ENCODE measurements at regions not wholly inside any gene's neighbourhood (a gene's known extent, or its start where the extent isn't known, plus 50 kb on each side); places are given as distances from the start of the nearest gene placed in this dataset.

DNA sequence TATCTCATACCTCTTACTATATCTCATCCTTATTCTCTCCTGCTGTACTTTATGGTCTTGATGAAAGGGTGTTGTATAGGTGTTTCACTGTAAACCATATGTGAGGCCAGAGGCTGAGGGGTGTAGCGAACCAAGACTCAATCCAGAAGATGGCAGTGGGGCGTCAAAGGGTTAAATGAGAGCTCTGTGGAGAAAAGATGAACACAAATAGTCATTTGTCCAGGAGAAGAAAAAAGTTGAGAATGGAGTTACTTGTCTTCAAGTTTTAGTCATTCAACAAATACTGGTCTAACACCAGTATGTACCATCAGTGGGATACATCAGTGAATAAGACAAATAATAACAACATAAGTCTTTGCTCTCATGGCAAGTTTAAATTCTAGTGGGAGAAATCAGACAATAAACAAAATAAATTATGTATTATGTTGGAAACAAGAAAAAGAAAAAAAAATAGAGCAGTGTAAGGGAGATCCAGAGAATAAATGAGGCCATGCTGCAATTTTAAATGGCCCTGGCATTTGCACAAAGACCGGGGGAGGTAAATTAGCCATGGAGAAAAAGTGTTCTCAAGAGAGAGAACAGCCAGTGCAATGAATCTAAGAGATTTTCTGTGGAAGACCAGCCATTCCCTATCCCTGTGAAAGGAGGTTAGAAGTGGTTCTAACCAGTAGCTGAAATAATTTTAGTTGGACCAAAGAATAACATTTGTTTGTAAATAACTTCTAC, 77.0 kb upstream of the UMPS start:
- H3K27ac ChIP-seq (ENCODE audit: low read depth, low read length), result no peak overlapping the region
- H3K27me3 ChIP-seq (ENCODE audit: insufficient read depth, low read length), result peaks cover 13% of the 10 kb centered on the region
- TF ChIP-seq, protein P1, sequence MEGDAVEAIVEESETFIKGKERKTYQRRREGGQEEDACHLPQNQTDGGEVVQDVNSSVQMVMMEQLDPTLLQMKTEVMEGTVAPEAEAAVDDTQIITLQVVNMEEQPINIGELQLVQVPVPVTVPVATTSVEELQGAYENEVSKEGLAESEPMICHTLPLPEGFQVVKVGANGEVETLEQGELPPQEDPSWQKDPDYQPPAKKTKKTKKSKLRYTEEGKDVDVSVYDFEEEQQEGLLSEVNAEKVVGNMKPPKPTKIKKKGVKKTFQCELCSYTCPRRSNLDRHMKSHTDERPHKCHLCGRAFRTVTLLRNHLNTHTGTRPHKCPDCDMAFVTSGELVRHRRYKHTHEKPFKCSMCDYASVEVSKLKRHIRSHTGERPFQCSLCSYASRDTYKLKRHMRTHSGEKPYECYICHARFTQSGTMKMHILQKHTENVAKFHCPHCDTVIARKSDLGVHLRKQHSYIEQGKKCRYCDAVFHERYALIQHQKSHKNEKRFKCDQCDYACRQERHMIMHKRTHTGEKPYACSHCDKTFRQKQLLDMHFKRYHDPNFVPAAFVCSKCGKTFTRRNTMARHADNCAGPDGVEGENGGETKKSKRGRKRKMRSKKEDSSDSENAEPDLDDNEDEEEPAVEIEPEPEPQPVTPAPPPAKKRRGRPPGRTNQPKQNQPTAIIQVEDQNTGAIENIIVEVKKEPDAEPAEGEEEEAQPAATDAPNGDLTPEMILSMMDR (IDR thresholded peaks at IDR 0.05; ENCODE audit: extremely low read depth, low read depth, low read length), result no peak
- no peaks in the 10 kb centered on the region for H3K4me1 ChIP-seq (ENCODE audit: insufficient read depth, low read length)
- H3K4me3 ChIP-seq (ENCODE audit: insufficient read depth, low read length), result no peak overlapping the region
- H4K20me1 ChIP-seq (ENCODE audit: insufficient read depth, low read length), result no peaks in the 10 kb centered on the region
- H3K4me2 ChIP-seq (ENCODE audit: insufficient read depth, low read length), result no peak overlapping the region
- no peak for DNase-seq (ENCODE audit: insufficient read length, low spot score, missing footprints)
- no peaks in the 10 kb centered on the region for H3K36me3 ChIP-seq (ENCODE audit: insufficient read depth, low read length)
- H2AFZ ChIP-seq (ENCODE audit: low read length), result no peak overlapping the region
- no peaks in the 10 kb centered on the region for H3K79me2 ChIP-seq (ENCODE audit: insufficient read depth, low read length)
- H3K9me3 ChIP-seq (ENCODE audit: low read depth, low read length), result no peaks in the 10 kb centered on the region

DNA sequence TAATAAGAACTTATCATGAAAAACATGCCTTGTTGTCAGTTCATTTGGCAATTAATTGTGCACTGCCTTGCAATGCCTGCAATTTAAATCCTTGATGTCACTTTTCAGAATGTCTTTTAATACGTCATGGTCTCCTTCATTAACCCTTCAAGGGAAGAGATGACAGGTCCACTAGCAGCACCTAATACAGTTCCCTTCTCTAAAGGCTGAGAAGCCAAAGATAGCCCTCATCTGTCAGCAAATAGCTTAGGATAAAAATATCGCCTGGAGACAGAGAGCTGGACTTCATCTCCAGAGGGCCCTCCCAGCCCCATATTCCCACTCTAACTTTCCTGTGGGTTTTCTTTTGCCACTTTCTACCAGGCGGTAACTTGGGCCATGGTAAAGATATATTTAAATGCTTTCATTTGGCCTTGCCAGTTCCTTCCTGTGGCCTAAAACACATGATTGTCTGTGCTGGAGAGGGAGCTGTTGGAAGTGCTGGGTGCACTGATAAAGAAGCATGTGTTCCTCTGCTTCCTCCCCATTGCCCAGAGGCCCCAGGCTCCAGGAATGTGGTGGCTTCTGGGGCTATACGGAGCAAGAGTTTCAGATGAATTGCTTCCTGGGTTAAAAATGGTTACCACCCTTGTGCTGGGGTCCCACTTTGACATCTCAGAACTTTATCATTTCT, 76.3 kb upstream of the UMPS start:
- Histone ChIP-seq H3K36me3 (ENCODE audit: insufficient read depth, low read length) (no peaks in the 10 kb centered on the region), H2AFZ (ENCODE audit: low read length) (no peak overlapping the region), H3K9me3 (ENCODE audit: low read depth, low read length) (no peaks in the 10 kb centered on the region), H3K79me2 (ENCODE audit: insufficient read depth, low read length) (no peaks in the 10 kb centered on the region), H3K4me2 (ENCODE audit: insufficient read depth, low read length) (no peak overlapping the region), H4K20me1 (ENCODE audit: insufficient read depth, low read length) (no peaks in the 10 kb centered on the region), H3K27ac (ENCODE audit: low read depth, low read length) (no peak overlapping the region), H3K27me3 (ENCODE audit: insufficient read depth, low read length) (peaks cover 13% of the 10 kb centered on the region), H3K4me1 (ENCODE audit: insufficient read depth, low read length) (no peaks in the 10 kb centered on the region), H3K4me3 (ENCODE audit: insufficient read depth, low read length) (no peak overlapping the region)
- TF ChIP-seq, protein P1 (IDR thresholded peaks at IDR 0.05; ENCODE audit: extremely low read depth, low read depth, low read length), result no peak
- no peak for DNase-seq (ENCODE audit: insufficient read length, low spot score, missing footprints)

DNA sequence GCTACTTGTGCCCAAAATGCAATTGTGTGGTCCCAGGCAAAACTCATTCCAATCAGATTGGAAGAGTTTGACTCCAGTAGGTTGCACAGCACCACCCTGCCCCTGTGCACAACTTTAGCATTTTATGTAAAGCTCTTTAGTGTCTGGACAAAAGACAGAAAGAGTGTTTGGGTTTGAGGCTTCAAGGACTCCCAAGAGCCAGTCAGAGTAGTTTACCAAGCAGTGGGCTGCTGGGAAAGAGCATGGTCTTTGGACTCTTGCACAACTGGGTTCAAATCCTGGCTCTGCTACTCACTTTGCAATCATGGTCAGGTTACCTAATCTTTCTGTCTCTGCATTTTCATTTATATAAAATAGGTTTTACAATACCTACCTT, 75.8 kb upstream of the UMPS start:
- Histone ChIP-seq H3K27me3 (ENCODE audit: insufficient read depth, low read length) (peaks cover 13% of the 10 kb centered on the region), H3K9me3 (ENCODE audit: low read depth, low read length) (no peaks in the 10 kb centered on the region), H3K4me3 (ENCODE audit: insufficient read depth, low read length) (no peak overlapping the region), H3K27ac (ENCODE audit: low read depth, low read length) (no peak overlapping the region), H3K36me3 (ENCODE audit: insufficient read depth, low read length) (no peaks in the 10 kb centered on the region), H3K4me1 (ENCODE audit: insufficient read depth, low read length) (no peaks in the 10 kb centered on the region), H3K79me2 (ENCODE audit: insufficient read depth, low read length) (no peaks in the 10 kb centered on the region), H2AFZ (ENCODE audit: low read length) (no peak overlapping the region), H4K20me1 (ENCODE audit: insufficient read depth, low read length) (no peaks in the 10 kb centered on the region), H3K4me2 (ENCODE audit: insufficient read depth, low read length) (no peak overlapping the region)
- no peak for DNase-seq (ENCODE audit: insufficient read length, low spot score, missing footprints)
- TF ChIP-seq, protein P1 (IDR thresholded peaks at IDR 0.05; ENCODE audit: extremely low read depth, low read depth, low read length), result no peak

DNA sequence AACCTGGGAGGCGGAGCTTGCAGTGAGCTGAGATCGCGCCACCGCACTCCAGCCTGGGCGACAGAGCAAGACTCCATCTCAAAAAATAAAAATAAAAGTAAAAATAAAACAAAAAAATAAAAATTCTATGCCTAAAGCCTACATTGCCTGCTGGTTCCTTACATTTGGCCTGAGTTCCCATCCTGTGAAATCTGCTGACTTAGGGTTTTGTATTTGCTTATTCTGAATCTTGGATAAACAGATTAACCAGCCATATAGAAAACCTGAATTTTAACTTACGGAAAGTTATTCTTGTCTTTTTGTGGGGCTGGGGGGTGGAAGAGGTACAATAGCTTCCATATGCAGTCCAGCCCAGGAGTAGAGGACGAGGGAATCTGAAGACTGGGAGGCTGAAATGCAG, 73.7 kb upstream of the UMPS start:
- Histone ChIP-seq H3K4me3 (ENCODE audit: insufficient read depth, low read length) (no peak overlapping the region), H3K27ac (ENCODE audit: low read depth, low read length) (no peak overlapping the region), H2AFZ (ENCODE audit: low read length) (no peak overlapping the region), H3K79me2 (ENCODE audit: insufficient read depth, low read length) (no peaks in the 10 kb centered on the region), H3K9me3 (ENCODE audit: low read depth, low read length) (no peaks in the 10 kb centered on the region), H3K4me1 (ENCODE audit: insufficient read depth, low read length) (peaks cover 11% of the 10 kb centered on the region), H3K36me3 (ENCODE audit: insufficient read depth, low read length) (no peaks in the 10 kb centered on the region), H3K27me3 (ENCODE audit: insufficient read depth, low read length) (peaks cover 8% of the 10 kb centered on the region), H3K4me2 (ENCODE audit: insufficient read depth, low read length) (no peak overlapping the region), H4K20me1 (ENCODE audit: insufficient read depth, low read length) (no peaks in the 10 kb centered on the region)
- TF ChIP-seq, protein P1 (IDR thresholded peaks at IDR 0.05; ENCODE audit: extremely low read depth, low read depth, low read length), result no peak
- no peak for DNase-seq (ENCODE audit: insufficient read length, low spot score, missing footprints)
